ENCODE measurements at regions not wholly inside any gene's neighbourhood (a gene's known extent, or its start where the extent isn't known, plus 50 kb on each side); places are given as distances from the start of the nearest gene placed in this dataset.

GRCh38 chr10:84589526-84590205 lies 261.3 kb downstream of the CCSER2 start:
- TF ChIP-seq CTCF (IDR thresholded peaks at IDR 0.05) (no peak), POLR2A (IDR thresholded peaks at IDR 0.05; ENCODE audit: low read depth) (no peak)
